Keratinocyte (primary cell): ENCODE measurements at regions not wholly inside any gene's neighbourhood (a gene's known extent, or its start where the extent isn't known, plus 50 kb on each side); places are given as distances from the start of the nearest gene placed in this dataset.

ENCODE experiments used
- DNase-seq: peaks from one replicate; pipeline ENCODE4 v3.0.0-alpha.2; 2011; ENCODE audit warnings: low read depth, missing footprints, low spot score
- FAIRE-seq: peaks from 2 replicates; lab custom pipeline; 2011; peaks lifted over from hg19 to GRCh38; lab: Jason Lieb, UNC
- H2AFZ ChIP-seq: 2 replicates; pipeline ENCODE4 v1.6.0; 2012; ENCODE audit warnings: low read length, control low read depth, inconsistent platforms; ENCODE audit not compliant: control insufficient read depth
- H3K27ac ChIP-seq: 2 replicates; pipeline ENCODE4 v1.5.1; 2011; ENCODE audit warnings: low read length; ENCODE audit not compliant: control insufficient read depth, insufficient read depth
- H3K27me3 ChIP-seq: 3 replicates; pipeline ENCODE4 v1.6.0; 2011; ENCODE audit warnings: low read length; ENCODE audit not compliant: control insufficient read depth, insufficient read depth; ENCODE audit errors: extremely low read depth
- H3K36me3 ChIP-seq, 2 experiments: 2 replicates in 1 of 2; 3 replicates in 1 of 2; pipeline ENCODE4 v1.5.1; 2011; ENCODE audit warnings: low read length in 2 of 2, mild to moderate bottlenecking in 1 of 2; ENCODE audit not compliant: control insufficient read depth in 2 of 2, insufficient read depth in 2 of 2; ENCODE audit errors: extremely low read depth in 1 of 2
- H3K4me1 ChIP-seq: 3 replicates; pipeline ENCODE4 v1.5.1; 2011; ENCODE audit warnings: low read length; ENCODE audit not compliant: control insufficient read depth, insufficient read depth; ENCODE audit errors: extremely low read depth
- H3K4me2 ChIP-seq: 3 replicates; pipeline ENCODE4 v1.6.0; 2011; ENCODE audit warnings: low read depth, low read length; ENCODE audit not compliant: control insufficient read depth, insufficient read depth; ENCODE audit errors: extremely low read depth
- H3K4me3 ChIP-seq, 3 experiments: fragments of 200-600 bp in 1 of 3; sonication (generic) in 1 of 3; 2 replicates in 2 of 3; 3 replicates in 1 of 3; pipeline ENCODE4 v1.5.1; 2011 to 2016; ENCODE audit warnings: low read length in 3 of 3, mild to moderate bottlenecking in 3 of 3, control low read depth in 2 of 3, inconsistent platforms in 1 of 3, low read depth in 1 of 3, mixed read lengths in 1 of 3, mixed run types in 1 of 3, moderate library complexity in 1 of 3; ENCODE audit not compliant: control insufficient read depth in 2 of 3, insufficient read depth in 2 of 3; ENCODE audit errors: extremely low read depth in 1 of 3
- H3K79me2 ChIP-seq: 2 replicates; pipeline ENCODE4 v1.6.0; 2012; ENCODE audit warnings: low read length; ENCODE audit not compliant: control insufficient read depth, insufficient read depth
- H3K9ac ChIP-seq: 3 replicates; pipeline ENCODE4 v1.6.0; 2011; ENCODE audit warnings: low read length; ENCODE audit not compliant: control insufficient read depth, insufficient read depth; ENCODE audit errors: extremely low read depth
- H3K9me1 ChIP-seq: 3 replicates; pipeline ENCODE4 v1.6.0; 2011; ENCODE audit warnings: low read length; ENCODE audit not compliant: control insufficient read depth, insufficient read depth; ENCODE audit errors: extremely low read depth
- H3K9me3 ChIP-seq: 2 replicates; pipeline ENCODE4 v1.5.1; 2012; ENCODE audit warnings: low read depth, low read length; ENCODE audit not compliant: control insufficient read depth
- H4K20me1 ChIP-seq: 3 replicates; pipeline ENCODE4 v1.6.0; 2011; ENCODE audit warnings: low read length; ENCODE audit not compliant: control insufficient read depth, insufficient read depth; ENCODE audit errors: extremely low read depth
- EZH2 ChIP-seq: IDR thresholded peaks from one replicate; pipeline ENCODE4 v1.6.1; 2012; ENCODE audit warnings: inconsistent platforms, mild to moderate bottlenecking, low read length, moderate library complexity
- dilution Hi-C: fragments of 300-500 bp; cut with MboI; formaldehyde crosslinking; loops from one replicate; pipeline ENCODE4 v1.7.0; 2020; ENCODE audit warnings: low sequenced_read_pairs; ENCODE audit not compliant: extremely low pct_ligation_motif_present
- TF ChIP-seq, protein P1 (sequence below), 3 experiments: IDR thresholded peaks in 1 of 3; conservative IDR thresholded peaks in 1 of 3; optimal IDR thresholded peaks in 1 of 3; 2 replicates in 2 of 3; 3 replicates in 1 of 3; pipeline versions ENCODE3 to v1.5.1; 2011; ENCODE audit warnings: low read length in 3 of 3, mild to moderate bottlenecking in 3 of 3, moderate library complexity in 2 of 3, control low read depth in 1 of 3, inconsistent platforms in 1 of 3; ENCODE audit not compliant: insufficient read depth in 2 of 3; ENCODE audit errors: extremely low read depth in 1 of 3

DNA sequence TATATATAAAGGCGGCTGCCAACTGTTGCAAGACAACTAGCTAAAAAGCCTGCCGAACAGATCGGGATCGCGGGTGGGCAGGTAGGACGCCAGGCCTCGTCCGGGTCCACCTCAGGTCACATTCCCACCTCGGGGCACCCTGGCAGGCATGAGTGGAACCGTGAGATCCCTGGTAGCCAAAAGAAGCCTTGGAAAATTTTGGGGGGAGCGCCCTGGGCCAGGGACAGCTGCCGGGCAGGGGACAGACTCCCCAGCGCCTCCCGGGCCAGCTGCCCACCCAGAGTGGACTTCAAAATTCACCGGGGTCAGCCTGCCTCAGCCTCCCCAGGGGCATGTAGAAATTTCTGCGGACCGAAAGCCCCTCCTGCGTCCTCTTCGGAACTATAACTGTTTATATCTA lies 760.9 kb downstream of the KCNJ18 start:
- DNase-seq (no peak), FAIRE-seq (no peak)
- H3K79me2 ChIP-seq, result no peaks in the 10 kb centered on the region
- dilution Hi-C loops, result no loop called here
- H4K20me1 ChIP-seq, result no peaks in the 10 kb centered on the region
- H2AFZ ChIP-seq, result no peak overlapping the region
- TF ChIP-seq, protein P1, sequence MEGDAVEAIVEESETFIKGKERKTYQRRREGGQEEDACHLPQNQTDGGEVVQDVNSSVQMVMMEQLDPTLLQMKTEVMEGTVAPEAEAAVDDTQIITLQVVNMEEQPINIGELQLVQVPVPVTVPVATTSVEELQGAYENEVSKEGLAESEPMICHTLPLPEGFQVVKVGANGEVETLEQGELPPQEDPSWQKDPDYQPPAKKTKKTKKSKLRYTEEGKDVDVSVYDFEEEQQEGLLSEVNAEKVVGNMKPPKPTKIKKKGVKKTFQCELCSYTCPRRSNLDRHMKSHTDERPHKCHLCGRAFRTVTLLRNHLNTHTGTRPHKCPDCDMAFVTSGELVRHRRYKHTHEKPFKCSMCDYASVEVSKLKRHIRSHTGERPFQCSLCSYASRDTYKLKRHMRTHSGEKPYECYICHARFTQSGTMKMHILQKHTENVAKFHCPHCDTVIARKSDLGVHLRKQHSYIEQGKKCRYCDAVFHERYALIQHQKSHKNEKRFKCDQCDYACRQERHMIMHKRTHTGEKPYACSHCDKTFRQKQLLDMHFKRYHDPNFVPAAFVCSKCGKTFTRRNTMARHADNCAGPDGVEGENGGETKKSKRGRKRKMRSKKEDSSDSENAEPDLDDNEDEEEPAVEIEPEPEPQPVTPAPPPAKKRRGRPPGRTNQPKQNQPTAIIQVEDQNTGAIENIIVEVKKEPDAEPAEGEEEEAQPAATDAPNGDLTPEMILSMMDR (optimal IDR thresholded peaks at IDR 0.05 in 1 of 3, IDR thresholded peaks at IDR 0.05 in 1 of 3, conservative IDR thresholded peaks at IDR 0.05 in 1 of 3; ENCODE audit: extremely low read depth in 1 of 3, insufficient read depth in 2 of 3, low read length in 3 of 3), result no peak
- TF ChIP-seq EZH2, result no peak
- H3K4me2 ChIP-seq, result no peak overlapping the region
- H3K27ac ChIP-seq, result no peak overlapping the region
- no peaks in the 10 kb centered on the region for H3K4me1 ChIP-seq
- no peak overlapping the region for H3K9ac ChIP-seq
- no peaks in the 10 kb centered on the region for H3K27me3 ChIP-seq
- no peaks in the 10 kb centered on the region for H3K9me1 ChIP-seq
- H3K9me3 ChIP-seq, result peaks cover 8% of the 10 kb centered on the region
- H3K4me3 ChIP-seq, result no peak overlapping the region
- no peaks in the 10 kb centered on the region for H3K36me3 ChIP-seq

DNA sequence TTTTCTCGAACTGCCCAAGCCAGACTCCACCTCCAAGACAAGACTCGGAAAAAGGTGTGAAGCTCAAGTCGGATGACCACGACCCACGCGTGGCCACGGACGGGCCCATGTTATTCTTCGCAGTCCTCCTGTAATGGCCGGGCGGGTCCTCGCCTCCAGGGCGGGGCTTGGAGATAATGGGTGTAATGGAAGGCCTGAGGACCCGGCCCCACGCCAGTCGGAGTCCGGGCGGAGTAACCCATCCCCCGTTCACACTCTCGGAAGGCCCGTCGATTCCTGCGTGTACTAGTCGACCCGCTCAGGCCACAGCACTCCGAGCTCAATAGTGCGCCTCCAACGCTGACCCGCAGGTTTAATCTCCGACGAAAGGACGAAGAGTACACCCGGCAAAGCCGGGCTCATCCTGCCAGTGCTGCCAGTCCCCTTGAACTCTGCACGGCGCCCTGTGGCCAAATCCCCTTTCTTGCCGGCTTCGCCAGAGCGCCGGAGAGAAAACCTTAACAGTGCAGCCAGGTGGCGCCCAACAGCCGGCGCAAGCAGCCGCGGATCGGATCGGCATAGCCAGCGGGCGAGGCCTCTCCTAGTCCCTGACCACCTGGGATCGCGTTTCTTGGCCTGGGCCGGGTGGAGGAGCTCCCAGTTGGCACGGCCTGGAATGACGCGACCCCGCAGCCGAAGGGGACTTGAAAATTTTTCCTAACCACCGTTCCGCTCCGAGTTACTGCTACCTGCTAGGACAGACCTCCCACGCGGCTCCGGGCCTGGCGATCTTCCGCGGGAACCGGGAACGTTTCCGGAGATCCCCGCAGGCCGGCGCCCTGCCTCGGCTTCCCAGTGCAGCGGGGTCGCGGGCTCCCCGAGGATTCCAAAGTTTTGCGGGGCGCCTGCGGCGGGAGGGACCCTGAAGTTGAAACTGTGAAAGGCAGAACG lies 762.0 kb downstream of the KCNJ18 start:
- H3K9ac ChIP-seq, result no peak overlapping the region
- H3K79me2 ChIP-seq, result no peaks in the 10 kb centered on the region

More for the DNA sequence above, 762.0 kb downstream of the KCNJ18 start:
- no peak for FAIRE-seq
- Histone ChIP-seq H3K27me3 (no peaks in the 10 kb centered on the region), H3K9me1 (no peaks in the 10 kb centered on the region), H3K36me3 (no peaks in the 10 kb centered on the region), H3K27ac (no peak overlapping the region), H3K4me3 (no peak overlapping the region), H3K9me3 (peaks cover 8% of the 10 kb centered on the region), H2AFZ (no peak overlapping the region), H4K20me1 (no peaks in the 10 kb centered on the region), H3K4me1 (no peaks in the 10 kb centered on the region), H3K4me2 (no peak overlapping the region)
- no peak for DNase-seq
- dilution Hi-C loops, result no loop called here
- TF ChIP-seq, protein P1 (optimal IDR thresholded peaks at IDR 0.05 in 1 of 3, IDR thresholded peaks at IDR 0.05 in 1 of 3, conservative IDR thresholded peaks at IDR 0.05 in 1 of 3; ENCODE audit: extremely low read depth in 1 of 3, insufficient read depth in 2 of 3, low read length in 3 of 3), result no peak
